ENCODE measurements at regions not wholly inside any gene's neighbourhood (a gene's known extent, or its start where the extent isn't known, plus 50 kb on each side); places are given as distances from the start of the nearest gene placed in this dataset.

DNA sequence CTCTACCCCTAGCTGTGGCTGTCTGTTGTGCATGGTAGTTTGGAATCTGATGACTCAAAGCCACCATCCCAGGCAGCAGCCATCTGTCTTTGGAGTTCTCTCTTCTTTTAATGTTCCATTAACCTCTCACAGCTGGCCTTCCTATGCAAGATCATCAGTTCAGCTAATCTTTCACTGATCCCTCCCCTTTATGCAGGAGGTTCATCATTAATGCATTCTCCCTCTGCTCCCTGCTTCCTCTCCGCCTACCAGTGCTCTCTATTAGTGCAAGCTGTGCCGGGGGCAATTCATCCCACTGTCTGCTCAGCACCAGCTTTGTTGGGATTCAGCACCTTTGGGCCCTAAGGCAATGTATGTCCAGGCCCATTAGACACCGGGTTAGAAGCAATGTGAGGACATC, 413.0 kb upstream of the LRRC4C start:
- TF ChIP-seq EZH2phosphoT487 (IDR thresholded peaks at IDR 0.05; ENCODE audit: borderline replicate concordance, low read length) = no peak
- TF ChIP-seq, protein P1, sequence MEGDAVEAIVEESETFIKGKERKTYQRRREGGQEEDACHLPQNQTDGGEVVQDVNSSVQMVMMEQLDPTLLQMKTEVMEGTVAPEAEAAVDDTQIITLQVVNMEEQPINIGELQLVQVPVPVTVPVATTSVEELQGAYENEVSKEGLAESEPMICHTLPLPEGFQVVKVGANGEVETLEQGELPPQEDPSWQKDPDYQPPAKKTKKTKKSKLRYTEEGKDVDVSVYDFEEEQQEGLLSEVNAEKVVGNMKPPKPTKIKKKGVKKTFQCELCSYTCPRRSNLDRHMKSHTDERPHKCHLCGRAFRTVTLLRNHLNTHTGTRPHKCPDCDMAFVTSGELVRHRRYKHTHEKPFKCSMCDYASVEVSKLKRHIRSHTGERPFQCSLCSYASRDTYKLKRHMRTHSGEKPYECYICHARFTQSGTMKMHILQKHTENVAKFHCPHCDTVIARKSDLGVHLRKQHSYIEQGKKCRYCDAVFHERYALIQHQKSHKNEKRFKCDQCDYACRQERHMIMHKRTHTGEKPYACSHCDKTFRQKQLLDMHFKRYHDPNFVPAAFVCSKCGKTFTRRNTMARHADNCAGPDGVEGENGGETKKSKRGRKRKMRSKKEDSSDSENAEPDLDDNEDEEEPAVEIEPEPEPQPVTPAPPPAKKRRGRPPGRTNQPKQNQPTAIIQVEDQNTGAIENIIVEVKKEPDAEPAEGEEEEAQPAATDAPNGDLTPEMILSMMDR (IDR thresholded peaks at IDR 0.05; ENCODE audit: low read depth, low read length, poor library complexity, severe bottlenecking) = no peak
- Histone ChIP-seq H3K4me3 (ENCODE audit: low read length) (no peak overlapping the region), H3K4me1 (ENCODE audit: control insufficient read depth, low read length) (no peaks in the 10 kb centered on the region), H3K36me3 (ENCODE audit: control insufficient read depth, low read length) (no peaks in the 10 kb centered on the region), H3K79me2 (ENCODE audit: control insufficient read depth, low read length) (no peaks in the 10 kb centered on the region), H3K27me3 (ENCODE audit: control insufficient read depth, low read length) (no peaks in the 10 kb centered on the region), H3K9me2 (replicated peaks; ENCODE audit: control insufficient read depth, low read length) (no peaks in the 10 kb centered on the region), H3K9me3 (ENCODE audit: control insufficient read depth, insufficient read depth, low read length) (no peaks in the 10 kb centered on the region), H3K27ac (ENCODE audit: low read depth, low read length) (no peak overlapping the region), H3K4me2 (ENCODE audit: low read length) (no peak overlapping the region), H3F3A (ENCODE audit: control insufficient read depth, insufficient read depth) (no peaks in the 10 kb centered on the region), H4K20me1 (ENCODE audit: control insufficient read depth, insufficient read depth, low read depth, low read length) (no peaks in the 10 kb centered on the region)

DNA sequence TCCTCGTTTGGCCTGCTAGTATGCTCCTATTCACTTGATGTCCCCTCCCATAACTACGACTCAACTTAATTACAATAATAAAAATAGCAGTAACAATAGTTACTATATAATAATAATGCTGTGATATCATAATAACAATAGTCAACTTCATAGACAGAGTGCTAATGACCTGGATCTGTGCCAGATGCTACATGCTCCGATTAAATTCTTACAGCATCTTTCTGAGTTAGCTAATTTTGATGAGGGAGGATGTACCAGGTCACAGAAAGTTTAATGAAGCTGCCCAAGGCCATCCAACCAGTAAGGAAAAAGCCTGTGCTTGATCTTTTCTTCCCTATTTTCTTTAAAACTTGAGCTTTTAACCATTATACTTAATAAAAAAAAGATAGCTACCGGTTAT, 413.4 kb upstream of the LRRC4C start:
- Histone ChIP-seq H3K9me3 (ENCODE audit: control insufficient read depth, insufficient read depth, low read length) (no peaks in the 10 kb centered on the region), H3F3A (ENCODE audit: control insufficient read depth, insufficient read depth) (no peaks in the 10 kb centered on the region), H3K4me3 (ENCODE audit: low read length) (no peak overlapping the region), H3K4me2 (ENCODE audit: low read length) (no peak overlapping the region), H3K36me3 (ENCODE audit: control insufficient read depth, low read length) (no peaks in the 10 kb centered on the region), H3K27me3 (ENCODE audit: control insufficient read depth, low read length) (no peaks in the 10 kb centered on the region), H3K27ac (ENCODE audit: low read depth, low read length) (no peak overlapping the region), H3K4me1 (ENCODE audit: control insufficient read depth, low read length) (no peaks in the 10 kb centered on the region), H4K20me1 (ENCODE audit: control insufficient read depth, insufficient read depth, low read depth, low read length) (no peaks in the 10 kb centered on the region), H3K79me2 (ENCODE audit: control insufficient read depth, low read length) (no peaks in the 10 kb centered on the region), H3K9me2 (replicated peaks; ENCODE audit: control insufficient read depth, low read length) (no peaks in the 10 kb centered on the region)
- TF ChIP-seq, protein P1 (IDR thresholded peaks at IDR 0.05; ENCODE audit: low read depth, low read length, poor library complexity, severe bottlenecking) = no peak
- TF ChIP-seq EZH2phosphoT487 (IDR thresholded peaks at IDR 0.05; ENCODE audit: borderline replicate concordance, low read length) = no peak

DNA sequence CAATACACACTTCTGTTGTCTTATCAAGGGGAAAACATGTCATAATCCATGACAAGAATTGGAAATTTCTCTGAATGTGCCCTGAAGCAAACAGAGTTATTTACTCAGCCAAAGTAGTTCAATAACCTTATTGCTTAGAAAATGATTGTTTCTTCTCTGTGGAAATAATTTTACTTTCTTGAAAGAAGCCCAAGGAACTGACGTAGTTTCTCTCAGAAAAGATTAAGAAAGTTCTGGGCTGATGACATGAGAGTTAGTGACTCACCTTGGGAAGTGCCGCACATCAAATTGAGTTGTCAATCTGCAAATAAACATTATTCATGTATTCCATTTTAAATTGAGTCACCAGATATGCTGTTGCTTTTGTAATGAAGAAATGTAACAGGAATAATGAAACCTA, 418.6 kb upstream of the LRRC4C start:
- no peaks in the 10 kb centered on the region for H3K9me2 ChIP-seq (replicated peaks; ENCODE audit: control insufficient read depth, low read length)
- no peaks in the 10 kb centered on the region for H3F3A ChIP-seq (ENCODE audit: control insufficient read depth, insufficient read depth)
- no peak overlapping the region for H3K27ac ChIP-seq (ENCODE audit: low read depth, low read length)
- no peak overlapping the region for H3K4me3 ChIP-seq (ENCODE audit: low read length)
- TF ChIP-seq, protein P1 (IDR thresholded peaks at IDR 0.05; ENCODE audit: low read depth, low read length, poor library complexity, severe bottlenecking) = no peak
- TF ChIP-seq EZH2phosphoT487 (IDR thresholded peaks at IDR 0.05; ENCODE audit: borderline replicate concordance, low read length) = no peak
- no peaks in the 10 kb centered on the region for H3K4me1 ChIP-seq (ENCODE audit: control insufficient read depth, low read length)
- no peak overlapping the region for H3K4me2 ChIP-seq (ENCODE audit: low read length)
- H3K79me2 ChIP-seq (ENCODE audit: control insufficient read depth, low read length) = no peaks in the 10 kb centered on the region
- H4K20me1 ChIP-seq (ENCODE audit: control insufficient read depth, insufficient read depth, low read depth, low read length) = no peaks in the 10 kb centered on the region
- H3K27me3 ChIP-seq (ENCODE audit: control insufficient read depth, low read length) = no peaks in the 10 kb centered on the region
- H3K9me3 ChIP-seq (ENCODE audit: control insufficient read depth, insufficient read depth, low read length) = no peaks in the 10 kb centered on the region
- no peaks in the 10 kb centered on the region for H3K36me3 ChIP-seq (ENCODE audit: control insufficient read depth, low read length)

DNA sequence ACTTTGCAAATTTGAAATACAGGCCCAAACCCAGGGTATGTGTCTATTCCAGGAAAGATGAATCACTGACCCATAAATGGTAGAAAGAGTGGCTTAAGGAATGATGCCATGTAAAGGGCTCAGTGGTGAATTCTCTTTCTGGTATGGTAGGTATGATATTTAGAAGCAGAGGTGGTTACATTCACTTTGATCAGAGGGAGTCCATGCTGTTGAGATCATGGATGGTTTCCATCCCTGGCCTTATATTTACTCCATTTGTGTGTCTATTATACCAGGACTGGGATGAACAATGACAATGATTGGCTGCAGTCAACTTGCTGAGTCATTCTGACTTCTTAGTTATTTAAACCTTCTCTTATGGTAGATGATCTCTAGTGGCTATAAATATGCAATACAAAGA, 419.8 kb upstream of the LRRC4C start:
- Histone ChIP-seq H3K9me3 (ENCODE audit: control insufficient read depth, insufficient read depth, low read length) (no peaks in the 10 kb centered on the region), H3F3A (ENCODE audit: control insufficient read depth, insufficient read depth) (no peaks in the 10 kb centered on the region), H3K9me2 (replicated peaks; ENCODE audit: control insufficient read depth, low read length) (no peaks in the 10 kb centered on the region), H3K27ac (ENCODE audit: low read depth, low read length) (no peak overlapping the region), H3K27me3 (ENCODE audit: control insufficient read depth, low read length) (no peaks in the 10 kb centered on the region), H3K4me1 (ENCODE audit: control insufficient read depth, low read length) (no peaks in the 10 kb centered on the region), H3K4me3 (ENCODE audit: low read length) (no peak overlapping the region), H3K36me3 (ENCODE audit: control insufficient read depth, low read length) (no peaks in the 10 kb centered on the region), H3K4me2 (ENCODE audit: low read length) (no peak overlapping the region), H4K20me1 (ENCODE audit: control insufficient read depth, insufficient read depth, low read depth, low read length) (no peaks in the 10 kb centered on the region), H3K79me2 (ENCODE audit: control insufficient read depth, low read length) (no peaks in the 10 kb centered on the region)
- TF ChIP-seq EZH2phosphoT487 (IDR thresholded peaks at IDR 0.05; ENCODE audit: borderline replicate concordance, low read length) = no peak
- TF ChIP-seq, protein P1 (IDR thresholded peaks at IDR 0.05; ENCODE audit: low read depth, low read length, poor library complexity, severe bottlenecking) = no peak

Data from DOHH2 (cell line).